Activated CD4-positive, alpha-beta memory T cell treated with anti-CD3 and anti-CD28 coated beads, Interleukin-2, amount 10 ng/mL, durations not matched to agents 7 days and 5 days (primary cell): ENCODE measurements at regions not wholly inside any gene's neighbourhood (a gene's known extent, or its start where the extent isn't known, plus 50 kb on each side); places are given as distances from the start of the nearest gene placed in this dataset.
"Not testable (repeated sequence)": the region's sequence is repeated elsewhere in the genome, so short reads cannot be mapped to it uniquely, and the experiment has no call there.

Experiments used
- CTCF ChIA-PET: fragments of 350-600 bp; sonication (Branson Sonifier 250); formaldehyde crosslinking; loops from one replicate; lab custom pipeline; 2021; ENCODE audit warnings: antibody characterized with exemption, inconsistent platforms; lab: Charles Lee
- POLR2A ChIA-PET: fragments of 350-600 bp; sonication (Branson Sonifier 250); formaldehyde crosslinking; loops from one replicate; lab custom pipeline; 2021; ENCODE audit warnings: antibody characterized with exemption; lab: Charles Lee
- DNase-seq: peaks from one replicate; pipeline ENCODE4 v3.0.0-alpha.2; 2020
- H3K27ac Mint-ChIP-seq: one replicate; pipeline ENCODE4 v1.8.0; 2021; ENCODE audit warnings: mild to moderate bottlenecking, mixed read lengths
- H3K27me3 Mint-ChIP-seq: one replicate; pipeline ENCODE4 v1.8.0; 2021; ENCODE audit warnings: mixed read lengths
- H3K36me3 Mint-ChIP-seq: one replicate; pipeline ENCODE4 v1.8.0; 2021; ENCODE audit warnings: low read depth, mixed read lengths
- H3K4me1 Mint-ChIP-seq: one replicate; pipeline ENCODE4 v1.8.0; 2021; ENCODE audit warnings: mixed read lengths
- H3K4me3 Mint-ChIP-seq: one replicate; pipeline ENCODE4 v1.8.0; 2021; ENCODE audit warnings: mild to moderate bottlenecking, mixed read lengths
- H3K9me3 Mint-ChIP-seq: one replicate; pipeline ENCODE4 v1.8.0; 2021; ENCODE audit warnings: mixed read lengths

DNA sequence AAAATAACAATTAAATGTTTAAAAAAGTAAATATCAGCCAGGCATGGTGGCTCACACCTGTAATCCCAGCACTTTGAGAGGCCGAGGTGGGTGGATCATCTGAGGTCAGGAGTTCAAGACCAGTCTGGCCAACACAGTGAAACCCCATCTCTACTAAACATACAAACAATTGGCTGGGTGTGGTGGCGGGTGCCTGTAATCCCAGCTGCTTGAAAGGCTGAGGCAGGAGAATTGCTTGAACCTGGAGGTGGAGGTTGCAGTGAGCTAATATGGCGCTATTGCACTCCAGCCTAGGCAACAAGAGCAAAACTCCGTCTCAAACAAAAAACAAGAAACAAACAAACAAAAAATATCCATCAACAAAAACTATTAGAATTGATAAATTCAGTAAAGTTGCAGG is 77.5 kb downstream of the SNX5 start:
- H3K27ac Mint-ChIP-seq, DNase-seq, H3K9me3 Mint-ChIP-seq, H3K36me3 Mint-ChIP-seq, POLR2A ChIA-PET, H3K4me3 Mint-ChIP-seq: not testable (repeated sequence)
- H3K27me3 Mint-ChIP-seq = peaks cover 32% of the 10 kb centered on the region
- peaks cover 11% of the 10 kb centered on the region for H3K4me1 Mint-ChIP-seq
- CTCF ChIA-PET = interaction anchor here (0.6 to 0.7 kb wide), 2 partner anchors 12 to 209 kb away, joined by 4 to 5 read pairs; partner anchors contain the start of gene RRBP1

DNA sequence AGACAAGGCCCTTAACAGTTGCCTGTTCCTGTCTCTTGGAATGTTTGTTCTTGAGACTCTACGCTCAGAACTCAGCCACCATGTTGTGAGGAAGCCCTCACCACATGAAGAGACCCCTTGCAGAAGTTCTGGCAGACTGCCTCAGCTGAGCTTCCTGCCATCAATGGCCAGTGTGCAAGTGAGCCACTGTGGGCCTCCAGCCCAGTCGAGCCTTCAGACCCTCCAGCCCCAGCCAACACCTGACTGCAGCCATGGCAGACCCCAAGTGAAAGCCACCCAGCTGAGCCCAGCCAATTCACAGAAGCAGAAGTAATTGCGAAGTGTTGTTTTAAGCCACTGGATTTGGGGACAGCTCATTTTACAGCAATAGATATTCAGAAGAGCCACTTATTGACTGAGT is 78.3 kb downstream of the SNX5 start:
- Mint-ChIP-seq H3K27me3 (peaks cover 31% of the 10 kb centered on the region), H3K27ac (no peak overlapping the region), H3K4me1 (peaks cover 3% of the 10 kb centered on the region), H3K4me3 (no peak overlapping the region), H3K9me3 (peaks cover 6% of the 10 kb centered on the region), H3K36me3 (no peaks in the 10 kb centered on the region)
- POLR2A ChIA-PET = no interaction called here
- no peak for DNase-seq
- CTCF ChIA-PET = interaction anchor here (0.6 to 0.7 kb wide), 2 partner anchors 11 to 208 kb away, joined by 4 to 5 read pairs; partner anchors contain the start of gene RRBP1

DNA sequence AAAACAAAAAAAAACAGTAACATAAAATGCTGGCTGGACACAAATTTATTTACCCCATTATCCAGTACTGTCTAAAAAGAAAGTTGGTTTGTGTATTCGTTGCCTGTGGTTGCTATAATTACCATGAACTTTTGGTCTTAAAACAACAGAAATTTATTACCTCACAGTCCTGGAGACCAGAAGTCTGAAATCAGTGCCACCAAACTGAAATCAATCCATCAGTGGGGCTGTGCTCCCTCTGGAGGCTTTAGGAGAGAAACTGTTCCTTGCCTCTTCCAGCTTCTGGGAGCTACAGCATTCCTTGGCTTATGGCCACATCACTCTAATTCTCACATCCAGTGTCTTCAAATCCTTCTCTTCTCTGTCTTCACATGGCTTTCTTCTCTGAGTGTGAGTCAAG is 79.4 kb downstream of the SNX5 start:
- DNase-seq = no peak
- no peak overlapping the region for H3K27ac Mint-ChIP-seq
- H3K27me3 Mint-ChIP-seq = peaks cover 38% of the 10 kb centered on the region
- peaks cover 2% of the 10 kb centered on the region for H3K4me1 Mint-ChIP-seq
- POLR2A ChIA-PET = no interaction called here
- H3K36me3 Mint-ChIP-seq = no peaks in the 10 kb centered on the region
- H3K9me3 Mint-ChIP-seq = peaks cover 6% of the 10 kb centered on the region
- CTCF ChIA-PET = no interaction called here
- H3K4me3 Mint-ChIP-seq = no peak overlapping the region

DNA sequence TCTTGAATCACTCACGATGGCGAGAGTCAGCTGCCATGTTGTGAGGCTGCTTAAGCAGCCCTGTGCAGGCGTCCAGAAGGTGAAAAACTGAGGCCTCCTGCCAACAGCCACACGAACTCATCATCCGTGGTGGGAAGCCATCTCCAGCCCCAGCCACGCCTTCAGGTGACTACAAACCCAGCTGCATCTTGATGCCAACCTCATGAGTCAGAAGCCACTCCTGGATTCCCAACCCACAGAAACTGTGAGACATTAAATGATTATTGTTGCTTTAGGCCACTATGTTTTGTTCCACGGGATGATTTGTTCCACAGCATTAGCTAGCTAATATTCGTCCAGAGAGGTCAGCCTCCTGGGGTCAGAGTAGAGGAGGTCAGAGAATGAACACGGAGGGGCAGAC is 80.5 kb downstream of the SNX5 start:
- H3K27ac Mint-ChIP-seq = no peak overlapping the region
- H3K36me3 Mint-ChIP-seq = no peaks in the 10 kb centered on the region
- H3K4me1 Mint-ChIP-seq = peaks cover 2% of the 10 kb centered on the region
- no peak overlapping the region for H3K4me3 Mint-ChIP-seq
- peaks cover 6% of the 10 kb centered on the region for H3K9me3 Mint-ChIP-seq
- DNase-seq = no peak
- CTCF ChIA-PET = no interaction called here
- peaks cover 42% of the 10 kb centered on the region for H3K27me3 Mint-ChIP-seq
- POLR2A ChIA-PET = no interaction called here

DNA sequence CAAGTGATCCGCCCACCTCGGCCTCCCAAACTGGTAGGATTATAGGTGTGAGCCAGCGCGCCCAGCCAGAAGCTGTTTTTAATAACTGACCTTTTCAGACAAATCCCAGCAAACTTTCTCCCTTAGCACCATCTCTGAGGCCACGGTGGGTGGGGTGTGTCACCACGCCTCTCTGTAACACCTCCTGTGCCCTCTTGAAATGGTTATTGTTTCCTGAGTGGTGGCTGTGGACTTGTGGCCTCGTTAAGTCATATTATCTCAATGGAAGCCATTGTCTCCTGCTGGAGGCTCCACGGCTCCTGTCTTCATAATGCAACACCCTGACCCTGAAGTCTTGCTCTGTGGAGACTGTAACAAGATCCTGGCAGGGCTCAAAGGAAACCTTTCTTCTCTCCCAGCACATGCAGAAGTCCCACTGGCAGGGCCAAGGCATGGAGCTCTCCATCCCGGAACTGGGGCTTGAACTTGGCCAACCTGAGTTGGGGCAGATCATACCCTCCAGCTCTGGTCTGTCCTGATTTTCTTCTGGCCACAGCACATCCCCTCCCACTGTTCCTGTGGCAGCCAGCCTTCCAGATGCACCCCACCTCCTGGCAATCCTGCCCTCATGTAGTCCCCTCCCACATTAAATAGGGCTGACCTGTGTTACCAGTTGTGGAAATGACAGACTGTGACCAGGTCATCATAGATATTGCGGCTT is 81.1 kb downstream of the SNX5 start:
- DNase-seq = no peak
- no peak overlapping the region for H3K27ac Mint-ChIP-seq
- no peak overlapping the region for H3K4me3 Mint-ChIP-seq
- ChIA-PET POLR2A (no interaction called here), CTCF (no interaction called here)
- peaks cover 6% of the 10 kb centered on the region for H3K9me3 Mint-ChIP-seq
- no peaks in the 10 kb centered on the region for H3K36me3 Mint-ChIP-seq
- H3K4me1 Mint-ChIP-seq = peaks cover 2% of the 10 kb centered on the region
- peaks cover 39% of the 10 kb centered on the region for H3K27me3 Mint-ChIP-seq

DNA sequence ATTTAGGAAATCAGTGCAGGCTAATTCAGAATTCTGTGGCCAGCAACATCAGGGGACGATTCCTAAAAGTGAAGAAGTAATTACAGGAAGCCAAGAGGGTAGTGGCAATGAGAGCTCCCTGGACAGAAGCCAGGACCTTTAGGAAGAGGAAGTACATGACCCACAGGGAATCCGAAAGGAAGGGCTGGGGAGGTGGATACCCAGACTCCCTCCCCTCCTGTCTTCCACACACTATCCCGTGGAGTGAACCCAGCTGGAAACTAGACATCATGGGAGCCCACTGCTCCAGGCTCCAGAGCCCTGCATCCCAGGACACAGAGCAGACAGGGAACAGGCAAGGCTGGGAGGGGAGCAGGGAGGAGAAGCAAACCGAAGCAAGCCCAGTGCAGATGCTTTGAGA is 83.0 kb downstream of the SNX5 start:
- no peak overlapping the region for H3K4me3 Mint-ChIP-seq
- H3K27ac Mint-ChIP-seq = no peak overlapping the region
- DNase-seq = no peak
- CTCF ChIA-PET = interaction anchor here (1.2 kb wide), 1 partner anchor 12 kb away, joined by 4 read pairs; no protein-coding TSS in a partner anchor
- H3K36me3 Mint-ChIP-seq = no peaks in the 10 kb centered on the region
- H3K9me3 Mint-ChIP-seq = peaks cover 6% of the 10 kb centered on the region
- peaks cover 28% of the 10 kb centered on the region for H3K27me3 Mint-ChIP-seq
- H3K4me1 Mint-ChIP-seq = peaks cover 2% of the 10 kb centered on the region
- POLR2A ChIA-PET = no interaction called here

DNA sequence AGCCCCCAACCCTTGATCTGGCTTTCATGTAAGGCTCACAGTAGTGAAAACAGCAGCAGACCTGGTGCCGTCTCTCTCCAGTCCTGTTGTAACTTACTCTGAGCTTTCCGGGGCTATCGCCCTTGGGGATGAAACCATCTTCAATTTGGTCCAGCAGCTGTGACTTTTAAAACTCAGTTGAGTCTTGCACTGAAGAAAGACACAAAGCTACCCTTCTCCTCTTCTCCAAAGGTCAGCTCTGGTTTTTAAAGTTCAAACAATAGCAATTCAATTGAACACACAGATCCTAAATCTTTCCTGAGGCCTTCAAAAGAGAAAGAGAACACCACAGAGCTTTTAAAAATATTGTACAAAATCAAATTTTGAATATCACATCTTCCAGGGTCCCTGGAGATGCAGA is 83.5 kb downstream of the SNX5 start:
- Mint-ChIP-seq H3K27me3 (peaks cover 24% of the 10 kb centered on the region), H3K4me1 (peaks cover 2% of the 10 kb centered on the region), H3K27ac (no peak overlapping the region), H3K36me3 (no peaks in the 10 kb centered on the region), H3K4me3 (no peak overlapping the region), H3K9me3 (peaks cover 2% of the 10 kb centered on the region)
- ChIA-PET POLR2A (no interaction called here), CTCF (interaction anchor here (1.2 kb wide), 1 partner anchor 13 kb away, joined by 4 read pairs; no protein-coding TSS in a partner anchor)
- DNase-seq = no peak

DNA sequence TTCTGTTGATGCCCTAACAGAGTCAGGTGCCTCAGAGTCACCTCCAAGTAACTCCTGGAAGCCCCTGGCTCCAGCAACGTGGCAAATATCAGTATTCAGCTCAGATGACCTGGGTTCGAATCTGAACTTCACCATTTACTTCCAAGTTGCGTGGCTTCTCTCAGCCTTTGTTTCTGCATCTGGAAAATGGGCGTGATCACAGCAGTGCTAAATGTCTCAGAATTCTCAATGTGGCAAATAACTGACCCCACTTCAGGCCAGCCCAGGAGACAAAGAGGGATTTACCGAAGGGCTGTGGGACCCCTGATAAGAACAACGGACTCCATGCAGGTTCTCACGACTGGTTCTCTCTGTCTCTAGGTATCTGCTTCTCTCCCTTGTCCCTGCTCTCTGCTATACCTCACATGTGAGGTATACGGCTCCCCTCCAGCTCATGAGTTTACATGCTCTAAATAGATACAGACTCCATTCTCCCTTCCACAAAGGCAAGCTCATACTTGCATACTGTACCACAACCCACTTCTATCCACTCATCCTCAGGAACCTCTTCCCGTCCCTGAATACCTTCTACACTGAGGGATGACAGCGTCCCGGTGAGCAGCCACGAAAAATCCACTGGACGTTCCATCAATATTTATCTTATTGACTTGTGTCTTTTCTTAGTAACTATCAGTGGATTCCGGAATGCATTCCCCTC is 84.1 kb downstream of the SNX5 start:
- no peak for DNase-seq
- Mint-ChIP-seq H3K36me3 (no peaks in the 10 kb centered on the region), H3K4me3 (no peak overlapping the region)

DNA sequence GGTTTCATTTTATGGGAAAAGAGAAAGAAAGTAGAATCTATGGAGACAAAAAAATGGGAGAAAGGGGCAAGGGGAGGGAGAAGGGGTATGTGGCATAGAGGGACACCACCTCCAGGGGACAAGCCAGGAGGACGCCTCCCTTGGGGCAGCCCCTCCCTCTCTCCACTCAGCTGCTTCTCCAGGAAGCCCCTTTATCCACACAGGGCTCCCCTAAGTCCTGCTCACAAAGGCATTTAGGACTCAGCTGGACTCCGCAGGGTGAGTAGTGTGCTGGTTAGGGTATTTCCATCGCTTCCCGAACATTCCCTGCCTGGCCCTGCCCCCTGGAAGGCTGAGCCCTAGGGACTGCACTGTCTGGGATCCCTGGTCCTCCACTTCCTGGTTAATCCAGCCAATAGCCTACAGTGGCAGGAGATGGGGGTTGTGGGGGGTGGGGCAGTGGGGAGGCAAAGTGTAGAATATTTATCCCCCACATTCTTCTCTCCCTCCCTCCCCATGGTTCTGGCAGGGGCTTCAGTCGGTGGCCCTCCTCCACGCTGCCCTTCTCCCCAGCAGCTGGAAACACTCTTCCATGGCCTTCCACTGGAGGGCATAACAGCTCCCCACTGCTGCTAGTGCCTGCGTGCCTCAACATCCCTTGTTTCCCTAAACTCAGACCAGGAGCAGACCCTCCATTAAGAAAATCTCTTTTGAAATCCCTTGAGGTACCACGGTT is 84.8 kb downstream of the SNX5 start:
- H3K4me3 Mint-ChIP-seq = no peak overlapping the region
- no peaks in the 10 kb centered on the region for H3K36me3 Mint-ChIP-seq
- H3K9me3 Mint-ChIP-seq = no peaks in the 10 kb centered on the region
- POLR2A ChIA-PET = no interaction called here
- H3K4me1 Mint-ChIP-seq = peaks cover 7% of the 10 kb centered on the region
- peaks cover 21% of the 10 kb centered on the region for H3K27me3 Mint-ChIP-seq
- DNase-seq = no peak
- H3K27ac Mint-ChIP-seq = no peak overlapping the region
- CTCF ChIA-PET = no interaction called here

More for the DNA sequence above, 84.1 kb downstream of the SNX5 start:
- CTCF ChIA-PET = interaction anchor here (1.2 kb wide), 1 partner anchor 14 kb away, joined by 4 read pairs; no protein-coding TSS in a partner anchor
- H3K9me3 Mint-ChIP-seq = peaks cover 1% of the 10 kb centered on the region
- peaks cover 19% of the 10 kb centered on the region for H3K27me3 Mint-ChIP-seq
- POLR2A ChIA-PET = no interaction called here
- H3K4me1 Mint-ChIP-seq = peaks cover 2% of the 10 kb centered on the region
- no peak overlapping the region for H3K27ac Mint-ChIP-seq

DNA sequence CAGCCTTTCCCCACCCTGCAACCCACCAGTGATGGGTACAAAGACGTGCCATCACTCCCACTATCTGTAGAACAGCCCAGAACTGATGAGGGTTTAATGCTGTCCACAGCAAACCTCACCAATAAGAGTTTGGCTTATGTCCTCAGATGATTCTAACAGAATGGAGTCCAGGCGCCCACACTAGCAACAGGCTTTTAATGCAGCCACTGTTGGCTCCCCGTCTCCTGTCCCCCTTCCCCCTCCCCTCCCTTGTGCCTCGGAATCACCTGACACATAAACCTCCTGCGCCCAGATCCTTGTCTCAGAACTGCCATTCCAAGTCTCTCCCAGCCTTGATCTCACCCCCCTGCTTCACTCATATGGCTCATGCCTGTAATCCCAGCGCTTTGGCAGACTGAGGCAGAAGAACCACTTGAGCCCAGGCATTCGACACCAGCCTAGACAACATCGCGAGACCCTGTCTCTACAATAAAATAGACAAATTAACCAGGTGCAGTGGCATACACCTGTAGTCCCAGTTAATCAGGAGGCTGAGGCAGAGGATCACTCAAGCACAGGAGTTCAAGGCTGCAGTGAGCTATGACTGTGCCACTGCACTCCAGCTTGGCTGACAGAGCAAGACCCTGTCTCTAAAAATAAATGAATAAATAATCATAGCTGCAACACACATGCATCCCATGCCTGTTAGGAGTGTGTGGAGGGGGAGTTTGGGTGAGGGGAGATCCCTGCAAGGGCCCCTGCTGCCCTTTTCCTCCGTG is 85.6 kb downstream of the SNX5 start:
- H3K9me3 Mint-ChIP-seq = no peaks in the 10 kb centered on the region
- POLR2A ChIA-PET = no interaction called here
- H3K27ac Mint-ChIP-seq = no peak overlapping the region
- peaks cover 28% of the 10 kb centered on the region for H3K27me3 Mint-ChIP-seq
- no peaks in the 10 kb centered on the region for H3K36me3 Mint-ChIP-seq
- CTCF ChIA-PET = interaction anchor here (1.0 kb wide), 1 partner anchor 114 kb away, joined by 3 read pairs; no protein-coding TSS in a partner anchor
- H3K4me1 Mint-ChIP-seq = peaks cover 14% of the 10 kb centered on the region
- no peak overlapping the region for H3K4me3 Mint-ChIP-seq
- DNase-seq = no peak

DNA sequence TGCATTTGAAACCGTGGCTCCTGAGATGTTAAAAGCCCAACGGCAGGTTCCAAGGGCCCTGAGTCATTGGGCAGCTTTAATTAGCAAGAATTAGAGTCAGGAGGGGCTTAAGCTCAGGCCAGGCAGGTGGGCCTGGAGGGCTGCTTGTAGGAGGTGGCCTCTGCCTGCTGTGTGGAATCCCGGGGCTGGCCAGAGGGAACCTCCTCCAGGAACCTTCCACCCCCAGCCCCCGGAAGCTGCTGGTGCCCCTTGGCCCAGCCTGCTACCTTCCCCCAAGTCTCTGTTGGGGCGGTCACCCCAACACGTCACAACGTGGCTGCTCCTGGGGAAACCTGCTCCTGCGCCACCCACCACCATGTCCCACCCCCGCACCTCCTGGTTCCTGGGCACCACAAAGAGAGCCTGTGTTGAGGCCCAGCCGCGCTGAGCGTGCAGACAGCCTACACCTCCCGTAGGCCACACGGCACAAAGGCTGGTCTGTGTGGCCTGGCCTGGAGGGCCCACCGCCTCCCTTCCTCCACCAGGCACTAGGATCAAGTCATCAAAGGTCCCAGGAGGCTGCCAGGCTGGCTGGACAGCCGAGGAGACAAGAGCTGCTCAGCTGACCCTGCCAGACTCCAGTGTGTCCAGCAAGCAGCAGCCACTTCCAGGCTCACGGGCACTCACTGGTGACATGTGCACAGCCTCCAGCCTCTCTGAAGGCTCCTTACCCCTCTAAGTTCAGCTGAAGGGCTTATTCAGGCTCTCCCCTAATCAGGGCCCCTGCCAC is 86.3 kb downstream of the SNX5 start:
- H3K9me3 Mint-ChIP-seq = no peaks in the 10 kb centered on the region
- ChIA-PET POLR2A (no interaction called here), CTCF (interaction anchor here (1.0 kb wide), 1 partner anchor 115 kb away, joined by 3 read pairs; no protein-coding TSS in a partner anchor)
- no peaks in the 10 kb centered on the region for H3K36me3 Mint-ChIP-seq
- peaks cover 29% of the 10 kb centered on the region for H3K27me3 Mint-ChIP-seq
- no peak for DNase-seq
- no peak overlapping the region for H3K4me3 Mint-ChIP-seq
- no peak overlapping the region for H3K27ac Mint-ChIP-seq
- H3K4me1 Mint-ChIP-seq = peaks cover 13% of the 10 kb centered on the region

DNA sequence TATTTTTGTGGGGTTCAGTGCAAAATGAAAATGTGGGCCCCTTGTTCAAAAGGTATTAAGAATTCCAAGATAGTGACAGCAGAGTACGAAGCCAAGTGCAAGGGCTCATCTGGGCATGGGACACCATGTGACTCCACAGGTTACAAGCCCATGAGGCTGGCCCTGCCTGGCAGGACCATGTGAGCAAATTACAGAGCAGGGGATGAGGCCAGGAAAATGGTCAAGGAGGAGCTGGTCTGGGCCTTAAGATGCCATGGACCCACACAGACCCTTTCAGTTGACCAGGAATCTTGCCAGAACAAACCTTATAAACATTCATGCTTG is 86.9 kb downstream of the SNX5 start:
- ChIA-PET POLR2A (no interaction called here), CTCF (no interaction called here)
- Mint-ChIP-seq H3K4me1 (peaks cover 13% of the 10 kb centered on the region), H3K27me3 (peaks cover 34% of the 10 kb centered on the region), H3K36me3 (no peaks in the 10 kb centered on the region), H3K4me3 (no peak overlapping the region), H3K27ac (no peak overlapping the region), H3K9me3 (no peaks in the 10 kb centered on the region)
- no peak for DNase-seq
